ENCODE measurements at regions not wholly inside any gene's neighbourhood (a gene's known extent, or its start where the extent isn't known, plus 50 kb on each side); places are given as distances from the start of the nearest gene placed in this dataset.

- no peaks in the 10 kb centered on the region for H3K27me3 ChIP-seq (ENCODE audit: control insufficient read depth, low read length)
- no peak overlapping the region for H3K4me2 ChIP-seq (ENCODE audit: low read length)
- H3K4me3 ChIP-seq (ENCODE audit: low read length): no peak overlapping the region
- no peaks in the 10 kb centered on the region for H3K36me3 ChIP-seq (ENCODE audit: control insufficient read depth, low read length)
- H3K9me2 ChIP-seq (replicated peaks; ENCODE audit: control insufficient read depth, low read length): no peaks in the 10 kb centered on the region
- no peaks in the 10 kb centered on the region for H4K20me1 ChIP-seq (ENCODE audit: control insufficient read depth, insufficient read depth, low read depth, low read length)
- H3K79me2 ChIP-seq (ENCODE audit: control insufficient read depth, low read length): no peaks in the 10 kb centered on the region
- H3F3A ChIP-seq (ENCODE audit: control insufficient read depth, insufficient read depth): no peaks in the 10 kb centered on the region
- H3K9me3 ChIP-seq (ENCODE audit: control insufficient read depth, insufficient read depth, low read length): no peaks in the 10 kb centered on the region
- H3K4me1 ChIP-seq (ENCODE audit: control insufficient read depth, low read length): no peaks in the 10 kb centered on the region
- TF ChIP-seq CTCF (IDR thresholded peaks at IDR 0.05; ENCODE audit: low read depth, low read length, poor library complexity, severe bottlenecking) (no peak), EZH2phosphoT487 (IDR thresholded peaks at IDR 0.05; ENCODE audit: borderline replicate concordance, low read length) (no peak)
- H3K27ac ChIP-seq (ENCODE audit: low read depth, low read length): no peak overlapping the region
Measured at GRCh38 chr4:140227286-140227685, 73.3 kb upstream of the MAML3 start.

GRCh38 chr4:140223056-140223810 is 69.2 kb upstream of the MAML3 start:
- H3K27ac ChIP-seq (ENCODE audit: low read depth, low read length): no peak overlapping the region
- H3K9me3 ChIP-seq (ENCODE audit: control insufficient read depth, insufficient read depth, low read length): no peaks in the 10 kb centered on the region
- H3K9me2 ChIP-seq (replicated peaks; ENCODE audit: control insufficient read depth, low read length): no peaks in the 10 kb centered on the region
- no peak overlapping the region for H3K4me2 ChIP-seq (ENCODE audit: low read length)
- TF ChIP-seq CTCF (IDR thresholded peaks at IDR 0.05; ENCODE audit: low read depth, low read length, poor library complexity, severe bottlenecking) (no peak), EZH2phosphoT487 (IDR thresholded peaks at IDR 0.05; ENCODE audit: borderline replicate concordance, low read length) (no peak)
- H3K36me3 ChIP-seq (ENCODE audit: control insufficient read depth, low read length): no peaks in the 10 kb centered on the region
- H3K4me1 ChIP-seq (ENCODE audit: control insufficient read depth, low read length): no peaks in the 10 kb centered on the region
- H3K4me3 ChIP-seq (ENCODE audit: low read length): no peak overlapping the region
- no peaks in the 10 kb centered on the region for H4K20me1 ChIP-seq (ENCODE audit: control insufficient read depth, insufficient read depth, low read depth, low read length)
- no peaks in the 10 kb centered on the region for H3K27me3 ChIP-seq (ENCODE audit: control insufficient read depth, low read length)
- H3K79me2 ChIP-seq (ENCODE audit: control insufficient read depth, low read length): no peaks in the 10 kb centered on the region
- H3F3A ChIP-seq (ENCODE audit: control insufficient read depth, insufficient read depth): no peaks in the 10 kb centered on the region

GRCh38 chr4:140222171-140222570 is 68.2 kb upstream of the MAML3 start:
- TF ChIP-seq CTCF (IDR thresholded peaks at IDR 0.05; ENCODE audit: low read depth, low read length, poor library complexity, severe bottlenecking): no peak
- TF ChIP-seq EZH2phosphoT487 (IDR thresholded peaks at IDR 0.05; ENCODE audit: borderline replicate concordance, low read length): no peak
- H3K9me2 ChIP-seq (replicated peaks; ENCODE audit: control insufficient read depth, low read length): no peaks in the 10 kb centered on the region
- H3K36me3 ChIP-seq (ENCODE audit: control insufficient read depth, low read length): no peaks in the 10 kb centered on the region
- no peaks in the 10 kb centered on the region for H3K27me3 ChIP-seq (ENCODE audit: control insufficient read depth, low read length)
- no peaks in the 10 kb centered on the region for H4K20me1 ChIP-seq (ENCODE audit: control insufficient read depth, insufficient read depth, low read depth, low read length)
- H3F3A ChIP-seq (ENCODE audit: control insufficient read depth, insufficient read depth): no peaks in the 10 kb centered on the region
- H3K4me1 ChIP-seq (ENCODE audit: control insufficient read depth, low read length): no peaks in the 10 kb centered on the region
- H3K4me3 ChIP-seq (ENCODE audit: low read length): no peak overlapping the region
- no peak overlapping the region for H3K4me2 ChIP-seq (ENCODE audit: low read length)
- no peak overlapping the region for H3K27ac ChIP-seq (ENCODE audit: low read depth, low read length)
- H3K9me3 ChIP-seq (ENCODE audit: control insufficient read depth, insufficient read depth, low read length): no peaks in the 10 kb centered on the region
- H3K79me2 ChIP-seq (ENCODE audit: control insufficient read depth, low read length): no peaks in the 10 kb centered on the region

Measured in DOHH2 (cell line).